Stimulated activated CD8-positive, alpha-beta memory T cell treated with anti-CD3 and anti-CD28 coated beads, Interleukin-7, amount 100 ng/mL, for 4 hours (primary cell): ENCODE measurements at regions not wholly inside any gene's neighbourhood (a gene's known extent, or its start where the extent isn't known, plus 50 kb on each side); places are given as distances from the start of the nearest gene placed in this dataset.

Experiments used
- DNase-seq, 2 donors: peaks; one replicate each; pipeline ENCODE4 v3.0.0-alpha.2; 2020; ENCODE audit warnings: low read depth in 2 of 2

DNA sequence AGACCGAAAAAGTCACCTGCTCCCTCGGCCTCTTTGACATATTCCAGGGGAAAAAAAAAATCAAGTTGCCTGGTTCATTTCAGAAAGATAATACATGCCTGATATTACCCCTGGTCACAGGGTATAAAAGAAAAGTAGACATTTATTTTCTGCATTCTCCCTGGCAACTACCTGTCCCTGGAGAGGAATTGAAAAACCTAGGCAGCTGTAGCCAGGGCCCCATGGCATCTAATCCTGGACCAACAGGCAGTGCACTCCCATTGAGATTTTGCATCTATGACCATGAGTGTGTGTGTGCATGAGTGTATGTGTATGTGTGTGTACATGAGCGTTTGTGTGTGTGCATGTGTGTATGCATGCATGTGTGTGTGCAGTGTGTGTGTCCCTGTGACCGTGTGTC, 338.2 kb upstream of the PFKP start:
- no peak for DNase-seq

DNA sequence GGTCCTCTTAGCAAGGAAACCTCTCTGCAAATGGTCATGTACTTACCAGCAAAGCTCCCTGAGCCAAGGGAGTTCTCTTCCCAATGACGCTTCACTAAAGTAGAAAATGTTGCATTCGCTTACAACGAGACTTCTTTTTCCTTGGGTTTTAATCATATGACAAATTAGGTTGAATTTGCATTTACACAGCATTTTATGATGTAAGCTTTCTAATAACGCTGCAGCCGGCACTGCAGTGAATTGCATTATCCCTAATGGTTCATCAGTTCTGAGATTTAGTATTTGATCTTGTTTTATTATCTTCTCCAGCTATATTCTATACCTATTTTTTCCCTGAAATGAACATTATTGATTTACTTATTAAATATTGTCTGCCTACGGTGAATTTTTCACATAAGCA, 339.3 kb upstream of the PFKP start:
- no peak for DNase-seq

DNA sequence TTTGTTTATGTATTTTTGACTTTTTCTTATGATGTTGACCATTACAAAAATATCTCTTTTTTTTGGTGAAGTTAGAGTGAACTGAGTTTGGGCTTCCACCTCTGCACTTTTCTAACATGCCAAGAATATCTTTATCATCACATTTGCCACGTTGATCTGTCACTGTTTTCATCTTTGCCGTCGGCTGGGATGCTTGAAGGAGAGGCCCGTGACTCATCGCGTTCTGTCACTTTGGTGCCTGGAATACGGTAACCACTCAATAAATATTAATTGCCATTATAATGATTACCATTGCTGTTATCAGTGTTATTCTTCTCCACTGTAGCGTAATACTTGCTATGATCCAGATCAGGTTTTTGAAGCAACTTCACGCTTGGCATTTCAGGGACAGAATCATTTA, 350.8 kb upstream of the PFKP start:
- DNase-seq, result no peak

DNA sequence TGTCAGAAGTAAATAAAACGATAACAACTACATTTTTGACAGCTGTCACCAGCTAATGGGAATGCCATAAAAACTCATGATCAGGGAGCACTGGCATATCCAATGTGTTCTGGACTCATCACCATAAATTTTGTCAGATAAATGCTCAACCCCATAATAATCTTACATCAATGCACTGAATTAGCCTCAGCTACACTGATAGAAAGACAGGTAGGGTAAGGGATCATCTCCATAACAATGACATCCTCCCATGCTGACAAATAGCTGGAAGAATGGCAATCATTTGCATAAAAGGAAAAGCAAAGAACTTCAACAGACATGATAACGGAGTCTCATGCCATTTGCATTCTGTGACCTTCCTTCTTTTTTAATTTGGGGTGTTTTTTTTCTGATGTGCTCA, 352.8 kb upstream of the PFKP start:
- DNase-seq, result no peak

DNA sequence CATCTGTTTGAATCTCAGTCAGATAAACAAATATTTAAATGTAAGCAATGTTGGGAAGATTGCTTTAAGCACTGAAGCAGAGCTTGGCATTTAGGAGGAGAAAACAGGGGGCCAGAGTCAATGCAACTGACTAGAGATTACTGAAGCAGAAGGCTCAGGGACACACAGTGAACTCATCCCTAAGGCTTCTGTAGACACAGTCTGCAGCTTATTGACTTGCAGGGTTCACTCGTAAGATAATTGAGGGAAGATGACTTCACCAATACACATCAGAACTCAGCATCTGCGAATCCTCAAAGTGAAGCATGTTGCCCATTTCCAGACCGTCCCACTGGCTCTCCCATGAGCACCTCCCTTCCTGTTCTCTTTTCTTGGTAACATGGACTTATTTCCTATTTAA, 363.4 kb upstream of the PFKP start:
- DNase-seq, result no peak

DNA sequence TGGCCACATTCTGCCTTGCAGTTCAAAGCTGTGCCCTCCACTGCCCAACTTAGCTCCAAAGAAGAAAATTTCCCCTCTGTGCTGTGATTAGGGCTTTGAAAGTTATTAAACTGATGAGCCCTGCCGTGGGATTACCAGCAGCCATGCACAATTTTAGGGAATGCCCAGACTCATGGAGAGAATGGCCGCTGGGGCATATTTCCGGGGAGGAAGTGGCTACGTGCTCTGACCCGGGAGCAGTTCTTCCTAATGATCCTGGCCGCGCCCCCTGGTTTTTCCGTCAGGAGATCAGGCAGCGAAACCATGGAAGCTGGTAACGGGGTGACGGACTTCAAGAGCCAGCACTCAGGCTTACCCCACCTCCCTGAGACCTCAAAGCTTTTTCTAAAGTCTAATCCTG, 365.5 kb upstream of the PFKP start:
- no peak for DNase-seq

DNA sequence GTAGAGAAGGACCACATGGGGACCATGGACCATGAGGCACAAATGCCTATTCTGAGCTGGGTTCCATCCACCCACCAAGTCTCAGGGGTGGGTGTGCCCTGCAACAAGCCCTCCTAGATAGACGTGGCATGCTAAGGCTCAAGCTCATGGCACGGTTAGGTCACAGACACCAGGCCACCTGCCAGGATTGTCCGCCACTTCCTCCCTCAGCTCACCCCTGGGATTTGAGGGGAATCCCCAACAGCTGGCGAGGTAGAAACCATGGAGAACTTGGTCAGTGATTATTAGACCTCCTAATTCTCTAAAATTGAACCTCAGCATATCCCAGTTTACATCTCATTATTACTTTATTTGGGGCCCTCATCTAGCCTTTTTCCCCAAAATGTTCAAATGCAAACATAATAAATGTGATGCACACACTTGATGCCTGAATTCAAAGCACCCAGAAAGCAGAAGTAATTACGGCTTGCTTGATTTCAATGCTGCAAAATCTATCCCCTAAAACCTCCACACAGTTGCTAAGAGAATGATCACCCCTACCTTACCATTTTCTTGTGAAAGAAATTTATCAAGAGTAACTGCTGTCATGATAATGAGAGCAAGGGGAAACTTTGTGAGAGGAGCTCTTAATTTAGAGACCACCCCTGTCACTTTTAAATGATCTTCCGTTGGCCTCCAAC, 366.6 kb upstream of the PFKP start:
- DNase-seq, result no peak

DNA sequence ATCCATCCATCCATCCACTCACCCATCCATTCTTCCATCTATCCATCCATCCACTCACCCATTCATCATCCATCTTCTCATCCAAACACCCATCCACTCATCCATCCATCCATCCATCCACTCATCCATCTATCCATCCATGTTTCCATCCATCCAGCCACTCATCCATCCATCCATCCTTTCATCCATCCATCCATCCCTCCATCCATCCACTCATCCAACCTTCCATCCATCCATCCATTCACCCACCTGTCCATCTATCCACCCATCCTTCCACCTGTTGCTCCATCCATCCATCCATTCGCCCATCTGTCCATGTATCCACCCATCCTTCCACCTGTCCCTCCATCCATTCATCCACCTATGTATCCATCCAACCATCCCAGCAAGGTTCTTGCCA, 378.4 kb upstream of the PFKP start:
- no peak for DNase-seq

DNA sequence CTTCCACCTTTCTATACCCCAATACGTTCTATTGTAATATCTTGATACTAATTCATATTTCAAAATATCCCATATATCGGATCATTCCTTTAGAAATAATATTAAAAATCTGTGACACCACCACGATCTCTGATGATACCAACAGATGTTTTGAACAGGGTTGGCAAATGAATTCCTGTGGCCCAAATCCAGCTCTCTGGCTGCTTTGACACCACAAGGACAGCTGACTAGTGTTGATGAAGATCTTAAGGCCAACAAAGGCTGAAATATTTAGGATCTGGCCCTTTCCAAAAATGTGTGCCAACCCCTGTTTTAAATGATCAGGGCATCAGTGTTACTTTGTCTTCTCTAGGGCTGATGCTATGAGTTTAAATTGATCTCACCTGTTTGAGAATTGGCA, 380.7 kb upstream of the PFKP start:
- DNase-seq, result no peak

DNA sequence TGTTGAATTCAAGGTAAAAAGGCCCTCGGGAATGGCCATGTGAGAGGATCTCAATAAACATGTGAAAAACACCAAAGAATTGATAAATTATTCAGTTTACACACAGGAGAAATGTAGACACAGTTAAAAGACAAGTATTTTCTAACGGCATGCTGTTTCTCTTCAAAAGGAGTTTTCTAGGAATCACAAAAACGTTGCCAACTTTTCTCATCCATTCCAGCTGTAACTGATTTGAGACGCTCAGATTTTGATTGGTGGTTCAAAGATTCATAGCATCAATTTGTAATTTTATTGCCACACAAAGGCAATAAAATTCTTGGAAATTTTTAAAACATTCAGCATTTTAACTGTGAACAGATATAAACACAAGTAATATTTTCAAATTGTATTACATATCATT, 384.9 kb upstream of the PFKP start:
- DNase-seq, result no peak

DNA sequence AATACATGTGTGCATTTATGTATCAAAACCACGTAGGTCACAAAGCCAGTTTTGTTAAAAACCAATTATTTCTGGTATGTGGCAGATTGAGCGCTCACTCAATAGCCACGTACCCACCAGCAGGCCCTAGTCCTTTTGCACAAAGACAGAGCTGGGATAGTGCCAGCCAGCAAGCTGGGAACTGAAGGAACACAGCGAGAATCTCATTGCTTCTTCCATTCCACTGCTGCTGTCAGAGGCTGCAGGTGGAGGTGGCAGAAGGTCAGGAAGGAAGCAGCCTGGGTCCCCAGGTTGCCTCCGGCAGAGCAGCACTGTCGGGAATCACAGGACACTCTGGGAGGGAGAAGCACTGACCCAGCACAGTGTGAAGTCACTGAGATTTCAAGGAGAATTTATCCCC, 385.5 kb upstream of the PFKP start:
- no peak for DNase-seq

DNA sequence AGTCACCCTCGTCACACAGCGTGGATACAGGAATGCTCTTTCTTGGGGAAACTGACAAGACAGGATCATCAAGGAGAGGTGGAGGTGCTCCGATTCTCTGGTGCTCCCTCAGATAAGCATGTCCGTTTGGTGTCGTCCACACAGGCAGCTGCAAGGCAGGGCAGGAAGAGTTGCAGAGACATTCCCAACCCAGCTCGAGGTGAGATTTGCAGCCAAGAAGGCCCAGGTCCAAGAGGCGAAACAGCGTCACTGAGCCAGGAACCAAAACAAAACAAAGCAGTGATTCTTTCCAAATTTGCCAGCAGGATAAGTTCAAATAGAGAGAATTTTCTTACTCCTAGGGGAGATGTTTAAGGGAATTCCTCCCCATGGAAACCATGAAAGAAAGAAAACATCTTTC, 386.5 kb upstream of the PFKP start:
- no peak for DNase-seq

DNA sequence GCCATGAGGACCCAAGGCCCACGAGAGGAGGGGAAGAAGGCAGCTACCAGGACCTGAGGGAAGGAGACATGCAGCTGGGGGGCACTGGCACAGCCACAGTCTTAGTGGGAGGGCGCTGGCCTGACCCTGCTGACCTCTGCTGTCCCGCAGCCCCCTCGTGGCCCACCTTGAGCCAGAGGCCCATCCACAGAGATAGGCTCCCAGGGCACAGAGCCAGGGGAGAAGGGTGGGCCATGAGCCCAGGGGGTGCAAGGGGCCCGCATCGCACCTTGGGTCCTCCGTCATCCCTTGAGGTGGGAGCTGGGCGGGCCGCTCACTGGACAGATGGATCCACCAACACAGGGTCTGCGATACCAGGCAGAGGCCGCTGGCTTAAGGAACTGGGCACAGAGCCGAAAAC, 387.7 kb upstream of the PFKP start:
- DNase-seq, result no peak

DNA sequence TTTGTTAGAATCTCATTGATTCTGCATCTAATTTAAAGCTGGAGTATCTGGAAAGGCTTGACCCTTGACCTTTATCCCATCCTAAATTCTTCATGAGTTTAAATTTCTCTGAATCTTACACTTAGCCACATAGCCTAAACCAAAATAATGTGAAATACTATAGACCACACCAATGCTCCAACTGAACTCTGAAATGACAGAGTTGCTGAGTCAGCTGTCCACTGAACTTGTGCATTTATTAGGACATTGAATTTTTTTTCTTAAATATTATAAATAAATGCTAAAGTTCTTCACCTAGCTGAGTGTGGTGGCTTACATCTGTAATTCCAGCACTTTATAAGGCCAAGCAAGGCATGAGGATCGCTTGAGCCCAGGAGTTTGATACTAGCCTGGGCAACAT, 390.9 kb upstream of the PFKP start:
- DNase-seq, result no peak

DNA sequence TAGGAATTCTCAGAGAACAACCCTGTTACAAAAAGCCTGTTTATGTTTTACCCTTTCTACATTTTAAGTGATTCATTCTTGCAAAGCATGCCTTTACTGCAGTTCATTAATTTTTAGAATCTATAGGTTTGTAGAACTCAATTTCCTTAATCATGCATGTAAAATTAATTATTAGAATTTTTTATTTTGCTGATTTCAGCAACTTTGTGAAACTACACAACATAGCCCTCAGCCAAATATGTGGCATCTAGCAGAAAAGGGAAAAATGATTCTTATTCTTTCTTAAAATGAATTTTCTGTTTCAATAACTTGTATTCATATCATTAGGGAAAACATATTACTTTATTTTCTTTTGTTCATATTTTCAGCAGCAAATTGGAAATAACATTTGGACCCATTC, 392.9 kb upstream of the PFKP start:
- DNase-seq, result no peak

DNA sequence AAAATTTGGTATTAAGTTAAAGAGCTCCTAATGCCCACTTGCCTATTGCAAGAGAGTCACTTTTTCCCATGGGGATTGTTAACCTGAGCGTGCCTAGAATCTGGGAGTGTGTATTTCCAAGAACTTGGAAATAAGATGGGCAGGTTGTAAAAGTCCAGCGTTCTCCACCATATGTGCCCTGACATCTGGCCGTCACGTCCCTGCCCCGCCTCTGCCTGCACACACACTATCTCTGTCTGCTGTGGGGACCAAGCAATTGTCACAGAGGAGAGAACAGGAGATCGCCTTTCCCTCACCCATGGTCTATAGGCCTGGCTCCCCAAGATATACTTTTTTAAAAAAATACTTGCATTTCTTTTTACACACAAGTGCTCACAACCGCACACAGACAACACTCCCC, 396.5 kb upstream of the PFKP start:
- DNase-seq, result no peak

DNA sequence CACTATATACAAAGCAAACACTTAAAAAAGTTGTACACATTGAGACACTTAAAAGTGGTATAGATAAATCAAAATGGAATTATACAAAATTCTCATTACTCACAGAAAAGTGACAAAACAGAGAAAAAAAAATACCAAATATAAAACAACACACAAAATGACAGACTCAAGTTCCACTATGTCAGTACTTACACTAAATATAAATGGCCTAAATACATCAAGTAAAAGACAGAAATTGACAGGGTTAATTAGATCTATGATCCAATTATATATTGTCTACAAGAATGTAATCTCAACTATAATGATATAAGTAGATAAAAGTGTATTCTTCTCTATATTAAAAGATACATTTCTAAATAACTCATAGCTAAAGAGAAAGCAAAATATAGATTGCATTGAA, 401.6 kb upstream of the PFKP start:
- no peak for DNase-seq

DNA sequence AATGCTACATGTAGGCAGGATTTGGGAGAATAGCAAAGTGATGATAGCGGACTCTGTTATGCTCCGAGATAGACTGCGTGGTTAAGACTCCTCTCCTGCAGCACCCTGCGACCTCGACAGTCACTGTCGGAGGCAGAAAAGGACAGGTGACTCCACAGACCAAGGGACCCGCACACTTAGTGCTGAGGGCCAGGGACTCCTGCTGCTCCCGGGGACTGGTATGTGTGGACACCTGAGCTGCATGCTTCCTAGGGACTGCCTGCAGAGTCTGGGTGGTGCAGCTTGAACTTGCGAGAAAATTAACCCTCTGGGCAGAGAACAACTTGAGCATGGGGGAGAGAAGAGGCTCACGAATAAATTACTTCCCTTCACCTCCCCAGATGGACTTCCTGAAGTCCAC, 407.1 kb upstream of the PFKP start:
- no peak for DNase-seq

DNA sequence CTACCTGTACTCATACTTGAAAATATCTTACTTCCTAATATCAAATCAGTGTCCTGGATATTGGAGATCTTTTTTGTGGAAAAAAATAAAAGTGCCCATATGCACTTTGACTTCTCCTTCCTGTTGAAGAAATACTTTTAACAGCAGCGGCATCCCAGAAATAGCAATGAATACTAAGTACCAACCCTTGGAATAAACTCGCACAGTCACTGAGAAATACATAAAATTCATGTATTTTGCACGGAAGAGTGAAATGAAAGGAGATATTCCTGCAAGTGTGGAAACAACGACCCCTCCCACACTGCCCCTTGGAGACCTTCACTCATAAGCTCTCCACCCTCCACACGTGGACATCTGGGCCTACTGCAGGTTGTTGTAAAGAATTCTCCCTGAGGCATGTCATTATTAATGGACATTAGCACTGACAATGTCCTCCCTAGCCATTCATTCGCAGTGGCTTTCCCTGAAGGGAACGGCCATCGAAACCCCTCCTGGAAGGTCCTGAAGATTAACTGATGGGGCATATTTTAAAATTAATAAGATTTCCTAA, 407.6 kb upstream of the PFKP start:
- DNase-seq, result no peak

DNA sequence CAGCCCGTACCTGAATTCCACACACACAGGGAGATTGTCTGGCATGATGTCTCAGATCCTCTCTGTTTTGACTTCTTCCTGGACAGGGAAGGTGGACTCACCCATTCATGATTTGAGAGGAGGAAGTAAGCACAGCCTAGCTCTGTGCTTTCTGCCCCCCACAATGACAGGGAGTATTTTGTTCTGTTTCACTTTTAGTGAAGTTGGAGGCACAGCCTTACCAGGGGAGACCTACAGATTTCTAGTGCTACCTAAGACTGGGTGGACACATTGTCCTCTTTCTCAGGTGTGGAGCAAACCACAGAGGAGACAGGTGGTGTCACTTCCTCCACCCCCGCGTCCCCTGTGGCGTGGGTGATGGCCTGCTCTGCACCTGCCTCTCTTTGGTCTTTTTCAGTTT, 408.6 kb upstream of the PFKP start:
- DNase-seq, result no peak

DNA sequence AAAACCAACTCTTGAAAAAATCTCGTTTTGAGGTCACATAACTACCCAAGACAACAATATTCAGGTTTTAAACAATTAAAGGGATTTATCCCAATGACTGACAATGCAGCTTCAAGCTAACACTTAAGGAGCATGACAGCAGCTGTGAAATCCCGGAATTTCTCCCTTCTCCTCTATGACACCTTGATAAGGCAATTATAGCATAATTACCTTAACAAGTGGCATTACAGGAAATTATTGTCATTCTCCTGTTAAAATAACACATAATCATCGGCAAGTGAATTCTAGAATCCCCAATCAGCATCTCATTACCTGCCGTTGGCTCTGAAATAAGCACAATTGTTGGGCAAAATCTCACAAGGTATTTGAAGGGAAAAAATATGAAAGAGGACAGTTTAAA, 417.0 kb upstream of the PFKP start:
- no peak for DNase-seq

DNA sequence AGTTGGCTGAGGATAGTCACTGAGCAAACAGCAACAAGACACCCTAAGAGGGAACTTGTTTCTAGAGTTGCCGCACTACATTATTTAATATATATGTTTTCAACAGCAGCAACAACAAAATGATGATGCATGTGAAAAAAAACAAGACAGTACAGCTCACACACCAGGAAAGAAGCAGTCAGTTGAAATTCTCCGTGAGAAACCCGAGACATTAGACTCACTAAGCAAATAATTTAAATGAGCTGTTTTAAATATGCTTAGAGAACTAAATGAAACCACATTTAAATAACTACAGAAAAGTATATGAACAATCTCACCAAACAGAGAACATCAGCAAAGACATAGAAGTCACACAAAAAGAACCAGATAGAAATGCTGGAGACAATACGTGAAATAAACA, 426.3 kb upstream of the PFKP start:
- no peak for DNase-seq

DNA sequence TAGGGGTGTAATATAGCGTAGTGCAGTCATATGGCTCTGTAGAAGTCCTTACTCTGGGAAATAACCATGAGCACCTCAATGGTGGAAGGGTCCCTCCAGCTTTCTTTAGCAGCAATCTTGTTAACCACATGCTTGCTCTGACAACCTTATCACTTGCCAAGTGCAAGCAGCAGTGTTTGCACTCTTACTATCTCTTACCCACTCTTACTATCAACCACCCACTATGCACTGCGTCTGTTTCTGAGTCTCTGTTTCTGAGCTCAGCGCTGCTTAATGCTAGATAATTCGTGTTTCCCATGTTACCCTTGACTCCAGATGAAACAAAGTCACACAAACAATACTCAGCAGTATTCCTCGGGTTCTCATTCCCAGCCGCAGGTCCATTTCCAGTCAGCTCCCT, 433.7 kb upstream of the PFKP start:
- DNase-seq, result no peak

DNA sequence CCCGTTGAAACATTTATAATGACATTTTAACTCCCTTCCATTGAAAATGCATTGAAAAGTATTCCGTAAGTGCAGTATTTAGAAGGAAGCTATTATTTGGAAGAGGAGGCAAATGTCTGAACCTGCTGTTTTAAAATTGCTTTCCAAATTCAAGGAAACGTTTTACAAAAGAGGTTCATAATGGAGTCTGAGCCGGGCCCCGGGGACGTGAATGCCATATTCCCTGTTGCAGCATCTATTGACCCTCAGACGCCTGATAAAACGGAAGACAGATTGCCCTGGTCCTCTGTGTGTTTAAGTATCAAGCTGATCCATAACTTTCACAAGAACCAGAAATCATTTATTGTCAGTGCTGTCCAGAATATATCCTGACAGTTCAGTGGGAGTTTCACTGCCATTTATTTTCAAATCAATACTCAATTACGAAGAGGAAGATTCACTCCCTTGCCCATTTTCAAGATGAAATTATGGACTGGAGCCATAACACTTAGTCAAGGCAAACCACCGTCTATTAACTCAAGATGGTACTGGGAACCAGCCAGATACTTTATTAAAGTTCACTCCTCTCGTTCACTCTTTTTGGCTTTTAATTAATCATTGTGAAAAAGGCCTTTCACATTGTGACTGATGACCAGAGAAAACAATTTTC, 435.7 kb upstream of the PFKP start:
- no peak for DNase-seq
